GM12878 (cell line): ENCODE measurements at regions not wholly inside any gene's neighbourhood (a gene's known extent, or its start where the extent isn't known, plus 50 kb on each side); places are given as distances from the start of the nearest gene placed in this dataset.

Source experiments
- CBFB ChIP-seq: IDR thresholded peaks from 2 replicates; pipeline ENCODE4 v1.6.1; 2016; ENCODE audit warnings: antibody characterized with exemption, low read depth
- EP300 ChIP-seq, 2 experiments: fragments of 150-350 bp in 1 of 2; IDR thresholded peaks; 2 replicates each; pipeline ENCODE4 v1.6.1; 2011 to 2012; ENCODE audit warnings: low read depth in 2 of 2, low read length in 2 of 2, borderline replicate concordance in 1 of 2, improper control_type of control experiment in 1 of 2, inconsistent platforms in 1 of 2; ENCODE audit not compliant: control insufficient read depth in 1 of 2
- JUND ChIP-seq: IDR thresholded peaks from 2 replicates; pipeline ENCODE4 v1.6.1; 2012; ENCODE audit warnings: low read depth, mild to moderate bottlenecking, low read length, improper control_type of control experiment, moderate library complexity
- KLF5 ChIP-seq: fragments of 450-650 bp; IDR thresholded peaks from 2 replicates; pipeline ENCODE4 v1.6.1; 2014; ENCODE audit warnings: mild to moderate bottlenecking; ENCODE audit not compliant: partially characterized antibody
- LARP7 ChIP-seq: fragments of 450-650 bp; IDR thresholded peaks from 2 replicates; pipeline ENCODE4 v1.6.1; 2017; ENCODE audit warnings: mild to moderate bottlenecking
- NBN ChIP-seq: fragments of 450-650 bp; IDR thresholded peaks from 2 replicates; pipeline ENCODE4 v1.6.1; 2016
- NR2F1 ChIP-seq: fragments of 450-650 bp; conservative IDR thresholded peaks from 2 replicates; pipeline ENCODE4 v1.6.1; 2017; ENCODE audit warnings: mild to moderate bottlenecking
- PAX5 ChIP-seq: IDR thresholded peaks from 2 replicates; pipeline ENCODE4 v1.6.1; 2011; ENCODE audit warnings: low read depth, low read length, borderline replicate concordance
- POLR2AphosphoS5 ChIP-seq: IDR thresholded peaks from 2 replicates; pipeline ENCODE4 v1.6.1; 2011; ENCODE audit warnings: mild to moderate bottlenecking, low read length, inconsistent platforms
- SREBF1 ChIP-seq: IDR thresholded peaks from 2 replicates; pipeline ENCODE4 v1.6.1; 2012; ENCODE audit warnings: mild to moderate bottlenecking, low read length
- SRF ChIP-seq, 2 experiments: IDR thresholded peaks; 2 replicates each; pipeline ENCODE4 v1.6.1; 2011; ENCODE audit warnings: low read depth in 2 of 2, low read length in 2 of 2, mild to moderate bottlenecking in 1 of 2, moderate library complexity in 1 of 2
- TAF1 ChIP-seq: IDR thresholded peaks from 2 replicates; pipeline ENCODE4 v1.6.1; 2011; ENCODE audit warnings: mild to moderate bottlenecking, low read depth, low read length, borderline replicate concordance
- TARDBP ChIP-seq: IDR thresholded peaks from 2 replicates; pipeline ENCODE4 v1.6.1; 2016; ENCODE audit warnings: borderline replicate concordance
- ZBTB4 ChIP-seq: fragments of 450-650 bp; formaldehyde crosslinking; IDR thresholded peaks from 2 replicates; pipeline ENCODE4 v1.4.0; 2022; ENCODE audit warnings: mild to moderate bottlenecking, moderate library complexity

GRCh38 chr21:28342212-28342810 is 650.4 kb downstream of the LTN1 start (continued):
- TF ChIP-seq CBFB (no peak), NBN (no peak), TAF1 (no peak), KLF5 (no peak), PAX5 (no peak), EP300 (IDR thresholded peaks at IDR 0.05; ENCODE audit: borderline replicate concordance in 1 of 2, control insufficient read depth in 1 of 2, low read depth in 2 of 2, low read length in 2 of 2) (no peak), POLR2AphosphoS5 (no peak), SREBF1 (no peak), SRF (IDR thresholded peaks at IDR 0.05; ENCODE audit: low read depth in 2 of 2, low read length in 2 of 2) (no peak), LARP7 (no peak), ZBTB4 (CRISPR knock-in tag) (no peak), JUND (no peak), NR2F1 (no peak), TARDBP (no peak)
